HG02678 (cell line): ENCODE measurements at regions not wholly inside any gene's neighbourhood (a gene's known extent, or its start where the extent isn't known, plus 50 kb on each side); places are given as distances from the start of the nearest gene placed in this dataset.
"Not testable (repeated sequence)": the region's sequence is repeated elsewhere in the genome, so short reads cannot be mapped to it uniquely, and the experiment has no call there.

Source experiments
- ATAC-seq: cut with Tn5 transposase; IDR thresholded peaks from one replicate; pipeline ENCODE4 v1.9.1; 2021; ENCODE audit warnings: mild to moderate bottlenecking, moderate library complexity; ENCODE audit not compliant: unreplicated experiment

DNA sequence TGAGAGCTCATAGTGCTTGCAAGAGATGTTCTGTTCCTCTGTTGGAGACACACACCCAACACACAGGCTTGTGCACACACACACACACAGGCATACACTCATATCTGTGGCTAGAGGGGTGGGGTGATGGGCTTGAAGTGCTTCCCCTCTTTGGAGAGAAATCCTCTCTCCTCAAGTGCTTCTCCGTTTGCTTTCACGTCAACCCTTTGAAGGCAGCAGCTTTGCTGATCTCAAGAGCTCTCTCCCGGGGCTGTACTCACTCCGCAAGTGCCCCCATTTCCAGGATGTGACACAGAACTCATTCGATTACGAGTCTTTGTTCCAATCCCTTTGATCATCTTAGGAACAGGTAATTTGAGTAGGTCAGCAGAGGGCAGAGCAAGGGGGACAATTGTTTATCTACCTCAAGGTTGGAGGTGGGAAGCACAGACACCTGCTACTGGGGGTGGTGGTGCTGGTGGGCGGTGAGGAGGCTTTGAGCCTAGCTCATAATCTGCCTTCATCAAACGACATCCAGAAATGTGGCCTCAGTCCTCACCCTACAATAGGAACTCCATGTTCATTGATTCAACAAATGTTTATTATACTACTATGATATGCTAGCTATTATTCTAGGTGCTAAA is 529.8 kb upstream of the CADM1 start:
- ATAC-seq = no peak

DNA sequence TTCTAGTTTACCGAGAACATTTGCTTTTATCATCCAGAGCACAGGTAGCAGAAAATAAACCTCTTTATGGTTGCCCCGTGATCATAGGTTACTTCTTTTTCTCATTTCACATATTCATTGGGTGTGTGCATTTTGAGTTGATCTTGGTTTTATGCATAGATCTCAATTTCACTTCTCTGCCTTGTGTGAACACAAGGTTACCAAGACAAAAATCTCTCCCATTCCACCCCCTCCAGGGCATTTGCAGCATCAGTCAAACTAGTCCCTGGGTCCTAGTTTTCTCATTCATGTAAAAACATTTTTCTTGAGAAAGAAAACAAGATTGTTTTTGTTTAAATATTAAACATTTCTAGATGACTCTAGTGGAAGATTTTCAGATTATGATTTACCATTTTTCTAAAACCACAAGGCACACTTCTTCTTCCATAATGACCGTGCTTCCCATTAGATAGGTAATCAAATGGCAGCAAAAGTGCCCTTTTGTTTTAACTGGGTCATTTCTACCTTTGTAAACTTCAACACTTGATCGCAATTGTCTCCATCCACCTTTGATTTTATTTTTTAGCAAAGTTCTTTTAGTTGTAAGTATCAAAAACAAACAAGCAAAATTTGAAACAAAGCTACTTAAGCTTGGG is 526.6 kb upstream of the CADM1 start:
- ATAC-seq = no peak

DNA sequence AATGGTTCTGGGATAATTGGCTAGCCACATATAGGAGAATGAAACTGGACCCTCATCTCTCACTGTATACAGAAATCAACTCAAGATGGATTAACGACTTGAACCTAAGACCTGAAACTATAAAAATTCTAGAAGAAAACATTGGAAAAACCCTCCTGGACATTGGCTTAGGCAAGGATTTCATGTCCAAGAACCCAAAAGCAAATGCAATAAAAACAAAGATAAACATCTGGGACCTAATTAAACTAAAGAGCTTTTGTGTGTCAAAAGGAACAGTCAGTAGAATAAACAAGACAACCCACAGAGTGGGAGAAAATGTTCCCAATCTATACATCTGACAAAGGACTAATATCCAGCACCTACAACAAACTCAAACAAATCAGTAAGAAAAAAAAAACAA is 524.3 kb upstream of the CADM1 start:
- ATAC-seq = not testable (repeated sequence)

DNA sequence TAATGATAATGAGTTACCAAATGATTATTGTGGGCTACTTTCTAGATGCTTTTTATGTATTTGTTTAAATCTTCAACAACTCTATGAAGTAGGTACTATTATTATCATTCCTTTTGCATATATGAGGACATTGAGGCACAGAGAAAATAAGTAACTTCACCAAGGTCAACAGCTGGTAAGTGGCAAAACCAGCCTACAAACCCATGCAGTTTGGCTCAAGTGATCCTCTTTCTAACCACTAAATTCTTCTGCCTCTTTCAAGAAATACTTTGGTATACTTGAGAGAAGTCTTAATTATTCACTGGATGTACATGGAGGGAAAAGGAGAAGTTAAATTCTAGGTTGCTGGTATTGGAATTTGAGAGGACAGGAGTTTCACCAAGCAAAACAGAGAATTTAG is 495.2 kb upstream of the CADM1 start:
- ATAC-seq = no peak

DNA sequence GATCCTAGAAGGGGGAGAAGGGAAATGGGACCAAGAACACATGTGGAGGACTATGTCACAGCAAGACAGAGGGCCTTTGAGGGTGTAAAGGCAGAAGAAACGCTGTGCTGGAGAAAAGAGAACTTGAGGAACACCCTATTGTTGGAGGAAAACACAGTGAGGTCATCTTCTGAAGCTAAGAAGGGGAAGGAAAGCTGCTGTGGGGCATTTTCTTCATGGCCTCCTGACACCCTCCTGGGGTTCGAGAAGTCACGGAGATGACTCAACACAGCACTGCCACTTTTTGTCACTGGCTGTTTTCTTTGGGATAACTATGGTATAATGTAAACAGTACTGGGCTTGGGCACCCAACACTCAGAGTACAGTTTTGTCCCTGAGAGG is 492.6 kb upstream of the CADM1 start:
- ATAC-seq = peak; percentile 12

DNA sequence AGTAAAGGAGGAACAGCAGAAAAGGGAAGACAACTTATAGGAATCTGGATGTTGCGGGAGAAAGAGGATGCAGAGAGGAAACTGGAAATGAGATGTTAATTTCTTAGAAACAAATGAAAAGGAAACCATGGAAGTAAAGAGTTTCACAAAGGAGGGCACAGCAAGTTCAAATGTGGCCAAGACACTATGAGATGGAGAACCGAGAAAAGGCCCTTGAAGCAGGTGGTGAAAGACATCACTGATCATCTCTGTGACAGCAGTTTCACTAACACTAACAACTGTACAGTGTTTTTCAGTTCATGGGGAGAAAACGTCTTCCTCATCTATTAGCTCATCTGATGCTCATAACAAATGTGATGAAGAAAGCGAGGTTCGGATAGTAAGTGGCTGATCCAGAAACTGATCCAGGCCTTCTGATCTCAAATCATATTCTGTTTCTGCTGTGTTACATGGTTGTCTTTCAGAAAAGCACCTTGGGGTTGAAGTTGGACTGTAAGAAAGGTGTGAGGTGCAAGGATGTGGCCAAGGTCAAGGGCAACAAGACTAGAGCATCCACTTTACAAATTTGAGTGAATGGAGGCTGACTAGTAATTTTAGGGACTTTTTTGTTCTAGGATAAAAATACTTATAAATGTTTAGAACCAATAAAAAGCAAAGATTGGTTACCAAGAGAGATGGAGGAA is 492.1 kb upstream of the CADM1 start:
- ATAC-seq = peak; percentile 99

DNA sequence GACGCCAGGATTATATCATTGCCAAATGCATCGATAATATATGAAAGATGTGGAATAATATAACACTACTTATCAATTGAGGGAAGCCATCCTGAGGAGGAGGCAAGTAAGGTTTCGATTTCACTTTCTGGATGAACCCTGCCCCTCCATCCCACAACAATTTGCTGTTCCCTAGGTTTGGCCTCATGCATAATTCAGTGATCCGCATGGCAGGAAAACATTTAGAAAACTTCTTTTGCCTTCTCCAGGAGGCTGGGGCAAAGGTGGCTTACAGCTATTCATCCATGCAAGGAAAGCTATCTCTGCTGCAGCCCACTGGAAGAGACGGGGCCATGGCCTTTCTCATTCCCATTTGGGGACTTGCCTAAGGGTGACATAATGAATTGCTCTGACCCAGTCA is 489.4 kb upstream of the CADM1 start:
- ATAC-seq = no peak

DNA sequence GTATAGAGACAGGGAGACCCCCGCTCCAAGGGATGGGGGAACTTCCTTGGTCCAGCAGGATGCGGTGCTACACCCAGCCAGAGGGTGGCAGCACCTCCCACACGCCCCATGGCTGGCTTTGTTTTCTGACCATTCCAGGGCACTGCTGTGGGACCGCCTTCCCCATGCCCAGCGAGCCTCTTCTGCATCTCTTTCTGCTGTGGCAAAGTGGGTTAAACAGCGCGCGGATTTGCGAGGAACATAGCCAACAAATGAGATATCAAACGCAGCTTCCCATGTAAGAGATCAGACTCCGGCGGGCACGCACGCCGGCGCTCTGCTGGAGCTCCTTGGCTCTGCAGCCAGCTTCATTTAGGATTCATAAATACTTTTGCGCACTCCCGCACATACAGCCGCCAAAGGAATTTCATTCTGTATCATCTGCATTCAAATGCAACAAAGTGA is 485.8 kb upstream of the CADM1 start:
- no peak for ATAC-seq

DNA sequence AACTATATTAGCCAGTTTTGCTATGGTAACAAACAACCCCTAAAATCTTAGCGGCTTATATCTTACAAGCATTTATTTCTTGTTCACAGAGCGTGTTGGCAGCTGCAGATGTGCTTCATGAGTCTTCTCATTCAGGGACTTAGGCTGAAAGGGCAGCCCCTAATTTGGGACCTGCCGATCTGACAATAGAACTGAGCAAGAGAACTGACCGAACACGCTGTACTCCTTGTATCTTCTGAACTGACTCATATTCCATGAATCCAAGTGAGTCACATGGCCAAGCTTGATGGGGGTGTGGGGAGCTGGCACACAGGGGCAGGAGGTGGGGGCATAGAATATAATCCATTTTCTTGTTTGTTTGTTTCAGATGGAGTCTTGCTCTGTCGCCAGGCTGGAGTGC is 481.7 kb upstream of the CADM1 start:
- no peak for ATAC-seq

DNA sequence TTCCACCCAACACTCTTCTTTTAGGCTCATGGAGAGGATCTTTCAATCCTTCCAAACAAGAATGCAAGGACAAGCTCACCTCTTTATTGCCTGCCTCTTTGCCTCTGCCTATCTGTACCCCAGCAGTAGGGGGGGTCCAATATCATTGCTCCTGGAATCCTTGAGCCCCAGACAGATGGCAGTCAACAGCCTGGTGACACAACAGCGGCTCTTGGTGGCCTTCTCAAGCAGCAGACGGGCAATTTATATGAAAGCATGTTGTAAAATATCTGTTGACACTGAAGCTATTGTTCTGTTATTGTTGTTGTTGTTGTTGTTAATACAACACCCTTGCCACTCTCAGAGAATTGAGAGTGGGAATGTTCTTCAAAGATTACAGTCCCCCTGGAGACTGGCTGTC is 480.0 kb upstream of the CADM1 start:
- ATAC-seq = no peak

DNA sequence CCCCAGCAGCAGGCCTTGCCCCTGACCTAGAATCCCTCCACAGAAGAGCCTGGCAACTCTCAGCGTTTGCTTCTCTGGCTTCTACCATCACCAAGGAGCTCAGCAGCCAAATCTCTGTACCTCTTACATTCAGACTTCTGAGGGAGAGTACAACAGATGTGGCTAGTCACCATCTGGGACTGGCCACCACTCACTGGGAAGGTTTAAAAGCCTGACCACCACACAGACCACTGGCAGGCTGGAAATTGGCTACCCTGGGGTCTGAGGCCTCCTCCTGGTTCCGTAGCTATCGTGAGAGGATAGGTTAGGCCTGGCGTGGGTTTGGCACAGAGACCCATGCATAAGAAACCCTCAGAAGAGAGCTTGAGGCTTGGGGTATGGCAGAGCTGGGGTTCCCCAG is 478.5 kb upstream of the CADM1 start:
- ATAC-seq = no peak

DNA sequence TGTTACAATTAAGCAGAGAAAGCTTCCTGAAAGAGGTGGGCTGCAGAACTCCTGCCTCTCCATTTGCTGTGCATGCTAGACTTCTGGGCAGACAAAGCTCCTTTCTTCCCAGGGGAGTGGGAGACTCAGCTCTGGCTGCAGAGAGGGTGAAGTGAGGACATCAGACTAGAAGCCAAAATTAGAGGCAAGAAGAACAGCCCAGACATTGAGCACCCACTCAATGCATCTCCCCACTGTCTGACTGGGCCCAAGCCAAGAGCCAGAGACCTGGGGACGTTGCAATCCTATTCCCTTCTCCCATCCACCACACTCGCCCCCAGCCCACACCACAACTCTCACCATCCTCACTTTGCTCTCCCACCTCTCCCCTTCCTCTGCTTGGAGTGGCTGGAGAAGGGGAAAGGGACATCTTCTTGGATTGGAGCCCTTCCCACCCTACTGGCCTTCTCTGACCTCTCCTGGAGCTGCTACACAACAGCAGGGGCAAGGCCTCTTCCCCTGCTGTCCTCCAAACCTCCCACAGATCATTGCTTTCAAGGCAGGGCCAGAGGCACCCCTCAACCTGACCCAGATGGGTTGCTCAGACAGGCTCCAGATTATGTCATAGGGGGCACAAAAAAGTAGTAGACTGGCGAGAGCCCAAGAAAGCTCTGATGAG is 477.7 kb upstream of the CADM1 start:
- no peak for ATAC-seq

DNA sequence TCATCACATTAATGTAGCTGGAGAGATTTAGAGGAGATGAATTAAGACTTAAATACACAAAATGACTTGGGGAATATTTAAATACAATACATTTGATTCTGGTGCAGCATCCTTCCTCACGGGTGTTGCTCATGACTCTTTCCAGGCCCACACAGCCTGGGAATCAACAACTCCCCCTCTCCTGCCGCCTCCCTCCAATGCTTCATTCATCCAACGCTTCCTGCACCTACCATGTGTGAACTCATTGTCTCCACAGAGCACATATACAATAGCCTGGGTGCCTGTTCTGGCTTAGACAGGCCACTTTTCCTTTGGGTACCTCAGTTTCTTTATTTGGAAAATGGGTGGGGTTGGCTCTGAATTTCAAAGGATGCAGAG is 476.9 kb upstream of the CADM1 start:
- ATAC-seq = no peak

DNA sequence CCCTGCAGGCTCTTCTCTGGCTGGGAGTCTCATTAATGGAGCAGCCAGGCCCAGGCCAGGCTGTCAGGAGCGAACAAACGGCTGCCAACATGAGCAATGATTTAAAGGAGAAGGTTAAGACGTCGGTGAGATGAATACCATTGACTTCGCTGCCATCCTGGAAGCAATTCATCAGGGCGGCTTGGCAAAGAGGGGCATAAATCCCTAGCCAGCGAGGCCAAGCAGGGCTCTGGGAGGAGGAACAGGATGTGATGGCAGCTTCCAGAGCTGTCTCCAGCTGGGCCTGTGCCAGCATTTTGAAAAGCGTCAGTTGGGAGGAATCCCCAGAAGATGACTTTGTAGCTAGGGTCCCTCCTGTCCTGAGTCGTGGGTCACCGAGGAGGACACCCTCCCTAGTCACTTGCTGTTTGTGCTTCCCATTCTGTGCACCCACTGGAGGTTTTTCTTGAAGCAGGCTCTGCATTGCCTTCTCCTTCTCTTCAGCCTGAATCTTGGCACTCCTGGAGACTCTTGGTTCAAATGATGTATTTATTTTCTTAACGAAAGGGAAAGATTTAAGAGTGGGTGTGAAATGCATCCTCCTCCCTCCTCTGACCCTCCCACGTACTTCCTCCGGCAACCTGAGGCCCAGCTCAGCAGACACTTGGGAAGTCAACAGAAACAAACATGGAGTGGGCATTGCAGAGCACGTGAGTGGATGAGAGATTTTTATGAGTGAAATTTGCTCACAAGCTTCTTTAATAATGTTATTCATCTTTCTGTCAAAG is 476.3 kb upstream of the CADM1 start:
- no peak for ATAC-seq

DNA sequence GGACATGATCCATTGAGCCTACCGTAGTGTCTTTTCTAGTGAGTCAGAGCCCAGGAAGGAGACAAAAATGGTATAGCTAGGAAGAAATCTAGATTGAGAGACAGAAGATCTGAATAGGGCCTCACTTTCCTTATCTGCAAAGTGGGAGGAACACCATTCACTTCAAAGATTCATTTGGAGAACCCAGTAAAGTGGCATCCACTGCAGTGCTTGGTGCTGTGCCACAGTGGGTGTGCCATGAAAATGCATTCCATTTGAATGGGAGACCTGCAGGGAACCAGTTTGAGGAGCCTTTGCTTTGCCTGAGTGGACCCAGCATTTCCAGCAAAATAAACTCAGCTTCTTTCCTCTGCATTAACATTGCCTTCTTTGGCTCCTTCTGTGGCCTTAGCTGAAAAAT is 470.5 kb upstream of the CADM1 start:
- ATAC-seq = no peak

DNA sequence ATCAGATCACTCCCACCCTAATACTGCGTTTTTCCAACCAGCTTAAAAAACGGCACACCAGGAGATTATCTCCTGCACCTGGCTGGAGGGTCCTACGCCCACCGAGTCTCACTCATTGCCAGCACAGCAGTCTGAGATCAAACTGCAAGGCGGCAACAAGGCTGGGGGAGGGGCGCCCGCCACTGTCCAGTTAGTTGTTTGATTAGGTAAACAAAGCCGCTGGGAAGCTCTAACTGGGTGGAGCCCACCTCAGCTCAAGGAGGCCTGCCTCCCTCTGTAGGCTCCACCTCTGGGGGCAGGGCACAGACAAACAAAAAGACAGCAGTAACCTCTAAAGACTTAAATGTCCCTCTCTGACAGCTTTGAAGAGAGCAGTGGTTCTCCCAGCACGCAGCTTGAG is 463.0 kb upstream of the CADM1 start:
- not testable (repeated sequence) for ATAC-seq

DNA sequence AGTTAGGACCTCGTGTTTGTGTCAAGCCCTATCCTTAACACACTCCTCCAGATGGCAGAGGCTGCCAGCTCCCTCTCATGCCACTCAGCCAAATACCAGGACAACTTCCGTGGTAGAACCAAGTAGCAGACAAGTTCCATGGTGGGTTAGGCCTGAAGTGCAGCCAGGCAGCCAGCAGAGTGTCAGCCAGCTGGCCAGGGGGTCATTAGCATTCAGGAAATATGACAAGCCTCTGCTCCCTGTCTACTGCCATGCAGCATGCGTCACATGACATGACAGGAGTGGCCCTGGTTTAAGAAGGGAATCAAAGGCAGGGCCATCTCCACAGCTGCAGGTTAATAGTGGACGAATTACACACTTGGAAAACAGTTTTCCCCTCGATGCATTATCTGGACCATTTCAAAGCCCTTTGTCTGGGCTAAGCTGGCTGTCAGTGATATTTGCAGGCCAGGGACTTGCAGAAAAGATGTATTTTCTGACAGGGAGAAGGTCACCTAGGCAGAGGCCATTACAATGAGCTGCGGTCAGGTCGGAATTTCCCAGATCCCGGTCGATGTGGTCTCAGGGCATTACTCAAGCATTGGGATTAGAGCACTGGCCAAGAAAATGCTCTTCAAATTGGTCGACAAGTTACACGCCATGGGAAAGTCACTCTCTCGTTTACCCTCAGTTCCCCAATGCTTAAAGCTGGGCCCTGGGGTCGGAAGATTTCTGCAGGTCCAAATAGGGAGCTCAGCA is 461.7 kb upstream of the CADM1 start:
- ATAC-seq = no peak

DNA sequence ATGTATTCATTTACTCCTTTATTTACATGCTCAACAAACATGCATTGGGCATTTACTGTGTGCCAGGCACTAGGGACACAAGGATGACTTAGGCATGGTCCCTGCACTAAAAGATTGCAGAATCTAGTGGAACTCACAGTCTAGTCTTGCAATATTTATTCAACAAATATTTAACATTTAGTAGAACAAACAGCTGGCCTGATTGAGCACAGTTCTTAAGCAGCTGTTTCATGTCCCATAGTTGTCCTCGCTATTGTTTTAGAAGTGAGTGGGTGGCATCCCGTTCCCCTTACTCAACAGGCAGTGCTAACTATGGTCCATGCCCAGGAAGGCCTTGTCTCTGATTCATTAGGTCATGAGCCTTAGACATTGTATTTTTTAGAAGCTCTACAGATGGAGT is 459.9 kb upstream of the CADM1 start:
- no peak for ATAC-seq

DNA sequence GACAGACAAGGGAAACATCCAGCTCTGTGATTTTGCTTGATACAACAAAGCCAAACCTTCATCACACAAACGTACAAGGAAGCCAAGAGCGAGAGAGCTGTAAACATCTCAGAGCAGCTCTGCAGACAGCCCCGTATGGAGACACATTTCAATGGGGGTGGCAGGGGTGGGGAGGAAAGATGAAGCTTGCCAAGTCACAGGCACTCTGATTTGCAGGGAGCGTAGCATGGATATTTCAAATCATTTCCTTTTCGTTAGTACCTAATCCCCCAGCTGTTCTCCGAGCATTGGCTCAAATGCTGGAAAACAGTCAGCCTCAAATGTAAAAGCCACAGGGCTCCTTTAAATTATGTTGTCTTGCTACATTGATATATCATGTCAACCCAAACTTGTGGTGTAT is 458.9 kb upstream of the CADM1 start:
- ATAC-seq = no peak

DNA sequence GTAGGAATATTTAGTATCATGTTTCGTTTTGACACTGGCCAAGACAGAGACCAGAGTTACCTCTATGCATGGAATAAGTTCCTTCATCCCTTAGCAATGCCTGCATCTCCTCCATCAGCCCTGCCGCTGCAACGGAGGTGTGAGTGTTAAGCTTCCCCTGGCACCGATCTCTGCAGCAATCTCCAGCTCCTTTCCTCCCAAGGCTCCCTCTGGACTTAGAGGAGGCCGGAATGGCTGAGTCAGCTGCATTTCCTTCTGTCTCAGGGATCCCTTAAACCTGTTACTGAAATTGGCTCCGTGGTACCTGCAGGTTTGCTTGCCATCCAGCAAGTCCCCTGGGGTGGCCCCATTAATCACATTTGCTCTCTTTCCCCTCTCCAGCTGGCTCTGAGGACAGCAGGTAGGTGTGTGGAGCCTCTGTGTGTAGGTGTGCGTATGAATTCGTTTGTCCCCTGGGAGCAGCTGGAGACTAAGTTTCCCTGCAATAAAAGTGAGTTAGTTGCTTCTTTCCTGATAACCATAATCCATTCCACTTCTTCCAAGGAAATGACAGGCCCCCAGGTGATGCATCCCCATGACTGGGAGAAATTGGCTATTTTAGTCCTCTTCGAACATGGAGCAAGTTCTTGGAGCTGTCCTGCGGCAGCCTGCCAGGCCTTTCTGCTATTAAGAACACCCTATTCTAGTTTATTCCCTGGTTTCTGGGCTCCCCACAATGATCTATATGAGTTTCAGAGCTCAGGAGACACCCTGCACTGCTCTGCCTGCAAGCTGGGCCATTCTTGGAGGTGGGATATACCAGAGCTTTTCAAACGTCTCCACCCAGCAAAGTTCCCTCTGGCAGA is 457.2 kb upstream of the CADM1 start:
- no peak for ATAC-seq
